Skeletal muscle tissue (tissue), 3 donors: ENCODE measurements at regions not wholly inside any gene's neighbourhood (a gene's known extent, or its start where the extent isn't known, plus 50 kb on each side); places are given as distances from the start of the nearest gene placed in this dataset.
"Not testable (repeated sequence)": the region's sequence is repeated elsewhere in the genome, so short reads cannot be mapped to it uniquely, and the experiment has no call there.

Experiments used
- H3K27ac ChIP-seq: one replicate; pipeline ENCODE4 v1.7.0; 2013; ENCODE audit warnings: mild to moderate bottlenecking, low read depth, low read length, inconsistent platforms
- H3K27me3 ChIP-seq, 3 donors: one replicate each; pipeline ENCODE4 v1.7.0; 2013; ENCODE audit warnings: low read length in 3 of 3; ENCODE audit not compliant: control insufficient read depth in 3 of 3, insufficient read depth in 3 of 3
- H3K36me3 ChIP-seq, 3 donors: one replicate each; pipeline ENCODE4 v1.7.0; 2013; ENCODE audit warnings: low read length in 3 of 3; ENCODE audit not compliant: control insufficient read depth in 3 of 3, insufficient read depth in 3 of 3
- H3K4me1 ChIP-seq, 3 donors: one replicate each; pipeline ENCODE4 v1.7.0; 2013; ENCODE audit warnings: low read length in 3 of 3, mild to moderate bottlenecking in 3 of 3; ENCODE audit not compliant: control insufficient read depth in 3 of 3, insufficient read depth in 3 of 3
- H3K4me3 ChIP-seq, 3 donors: one replicate each; pipeline ENCODE4 v1.7.0; 2013; ENCODE audit warnings: low read length in 3 of 3
- H3K9ac ChIP-seq, 3 donors: one replicate each; pipeline ENCODE4 v1.7.0; 2013; ENCODE audit warnings: low read length in 3 of 3, mild to moderate bottlenecking in 3 of 3, moderate library complexity in 2 of 3, low read depth in 1 of 3
- H3K9me3 ChIP-seq, 3 donors: one replicate each; pipeline ENCODE4 v1.7.0; 2013; ENCODE audit warnings: low read length in 3 of 3; ENCODE audit not compliant: control insufficient read depth in 3 of 3
- donor health status: Osteomylitis.

DNA sequence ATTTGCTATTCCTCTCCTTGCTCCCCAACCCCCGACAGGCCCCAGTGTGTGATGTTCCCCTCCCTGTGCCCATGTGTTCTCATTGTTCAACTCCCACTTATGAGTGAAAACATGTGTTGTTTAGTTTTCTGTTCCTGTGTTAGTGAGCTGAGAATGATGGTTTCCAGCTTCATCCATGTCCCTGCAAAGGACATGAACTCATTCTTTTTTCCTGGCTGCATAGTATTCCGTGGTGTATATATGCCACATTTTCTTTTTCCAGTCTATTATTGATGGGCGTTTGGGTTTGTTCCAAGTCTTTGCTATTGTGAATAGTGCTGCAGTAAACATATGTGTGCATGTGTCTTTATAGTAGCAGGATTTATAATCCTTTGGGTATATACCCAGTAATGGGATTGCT lies 412.1 kb downstream of the DCDC2C start:
- H3K27me3 ChIP-seq, H3K4me1 ChIP-seq, H3K4me3 ChIP-seq, H3K27ac ChIP-seq, H3K9ac ChIP-seq, H3K9me3 ChIP-seq, H3K36me3 ChIP-seq: not testable (repeated sequence)

GRCh38 chr2:4122726-4123125 lies 419.4 kb downstream of the DCDC2C start:
- Histone ChIP-seq H3K4me1 (no peaks in the 10 kb centered on the region), H3K9me3 (no peaks in the 10 kb centered on the region), H3K9ac (no peak overlapping the region), H3K36me3 (no peaks in the 10 kb centered on the region), H3K27ac (no peak overlapping the region), H3K4me3 (no peak overlapping the region), H3K27me3 (no peaks in the 10 kb centered on the region)

- H3K27ac ChIP-seq: no peak overlapping the region
- no peak overlapping the region for H3K4me3 ChIP-seq
- no peak overlapping the region for H3K9ac ChIP-seq
- no peaks in the 10 kb centered on the region for H3K27me3 ChIP-seq
- no peaks in the 10 kb centered on the region for H3K4me1 ChIP-seq
- H3K9me3 ChIP-seq: peaks cover 0 to 5% (median 0%) of the 10 kb centered on the region in 3 donors
- H3K36me3 ChIP-seq: no peaks in the 10 kb centered on the region
Measured at GRCh38 chr2:4130651-4131050, 427.3 kb downstream of the DCDC2C start.

DNA sequence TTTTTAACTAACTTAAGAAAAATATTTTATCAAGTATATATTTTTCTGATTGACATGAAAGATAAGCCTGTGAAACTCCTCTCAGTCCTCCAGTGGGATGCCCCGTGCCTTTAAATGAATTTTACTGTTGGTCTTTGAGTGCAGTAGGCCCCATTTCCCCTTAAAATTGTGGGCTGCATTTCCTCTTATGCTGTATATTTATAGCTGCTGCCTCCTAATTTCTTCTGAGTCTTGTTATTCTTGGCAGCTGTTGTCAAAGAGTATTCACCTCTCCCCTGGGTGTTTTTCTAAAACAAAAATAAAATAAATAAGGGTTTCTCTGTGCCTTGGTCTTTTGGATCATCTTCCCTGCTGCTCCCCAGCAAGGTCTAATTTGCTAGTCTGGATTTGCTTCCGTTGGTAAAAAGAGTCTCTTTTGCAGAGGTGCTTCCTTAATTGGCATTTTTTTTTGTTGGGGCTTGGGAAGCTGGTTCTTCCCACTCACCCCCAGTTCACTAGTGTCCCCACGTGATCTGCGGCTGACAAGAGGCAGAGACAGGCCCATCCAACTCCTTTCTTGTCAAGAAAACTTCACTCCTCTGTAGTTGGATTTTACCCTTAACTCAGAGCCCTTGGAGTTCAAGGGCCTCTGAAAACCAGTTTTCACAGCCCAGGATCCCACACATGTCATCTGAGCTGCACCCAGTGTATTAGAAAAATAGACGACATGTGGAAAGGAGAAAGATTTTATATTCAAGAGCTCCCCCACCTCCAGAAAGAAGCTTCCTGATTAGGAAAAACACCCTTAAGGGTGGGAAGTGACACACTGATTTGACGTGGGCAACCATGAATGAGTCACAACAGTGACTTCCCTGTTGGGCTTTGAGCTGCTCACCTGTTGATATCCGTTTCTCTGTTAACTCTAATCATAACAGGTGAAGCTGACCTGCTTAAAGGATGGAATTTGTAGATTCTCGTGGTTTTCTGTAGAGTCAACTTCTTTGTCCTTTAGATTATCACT lies 431.5 kb downstream of the DCDC2C start:
- H3K4me1 ChIP-seq: no peaks in the 10 kb centered on the region
- H3K27ac ChIP-seq: no peak overlapping the region
- H3K36me3 ChIP-seq: no peaks in the 10 kb centered on the region
- H3K4me3 ChIP-seq: no peak overlapping the region
- H3K9me3 ChIP-seq: peaks cover 0 to 5% (median 0%) of the 10 kb centered on the region in 3 donors
- H3K9ac ChIP-seq: no peak overlapping the region
- no peaks in the 10 kb centered on the region for H3K27me3 ChIP-seq

GRCh38 chr2:4135765-4136164 lies 432.4 kb downstream of the DCDC2C start:
- H3K4me3 ChIP-seq: no peak overlapping the region
- no peaks in the 10 kb centered on the region for H3K4me1 ChIP-seq
- peaks cover 0 to 2% (median 0%) of the 10 kb centered on the region in 3 donors for H3K9me3 ChIP-seq
- no peaks in the 10 kb centered on the region for H3K27me3 ChIP-seq
- no peak overlapping the region for H3K9ac ChIP-seq
- H3K36me3 ChIP-seq: no peaks in the 10 kb centered on the region
- H3K27ac ChIP-seq: no peak overlapping the region

DNA sequence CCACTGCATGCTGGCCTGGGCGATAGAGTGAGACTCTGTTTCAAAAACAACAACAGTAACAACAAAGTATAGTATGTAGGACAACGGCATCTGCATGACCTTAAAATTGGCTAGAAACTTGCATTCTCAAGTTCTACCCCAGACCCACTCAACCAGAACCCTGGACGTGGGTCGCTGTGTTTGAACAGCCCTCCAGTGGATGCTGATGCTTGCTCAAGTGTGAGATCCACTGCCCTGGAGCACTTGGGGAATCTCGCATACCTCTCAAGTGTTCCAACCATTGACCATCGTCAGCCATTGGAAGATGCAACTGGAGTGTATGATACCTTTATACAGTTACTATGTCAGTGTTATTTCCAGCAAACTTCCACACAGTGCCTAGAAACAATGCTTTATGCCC lies 435.9 kb downstream of the DCDC2C start:
- Histone ChIP-seq H3K4me3 (no peak overlapping the region), H3K9me3 (no peaks in the 10 kb centered on the region), H3K27ac (no peak overlapping the region), H3K4me1 (no peaks in the 10 kb centered on the region), H3K9ac (no peak overlapping the region), H3K36me3 (no peaks in the 10 kb centered on the region), H3K27me3 (no peaks in the 10 kb centered on the region)

- H3K9ac ChIP-seq: no peak overlapping the region
Measured at GRCh38 chr2:4139731-4140130, 436.4 kb downstream of the DCDC2C start.

GRCh38 chr2:4140281-4140970 lies 437.1 kb downstream of the DCDC2C start:
- Histone ChIP-seq H3K4me3 (no peak overlapping the region), H3K36me3 (no peaks in the 10 kb centered on the region), H3K9me3 (no peaks in the 10 kb centered on the region), H3K27me3 (no peaks in the 10 kb centered on the region), H3K9ac (no peak overlapping the region), H3K4me1 (no peaks in the 10 kb centered on the region), H3K27ac (no peak overlapping the region)

More at GRCh38 chr2:4139731-4140130, 436.4 kb downstream of the DCDC2C start:
- no peak overlapping the region for H3K27ac ChIP-seq
- no peaks in the 10 kb centered on the region for H3K27me3 ChIP-seq
- no peaks in the 10 kb centered on the region for H3K4me1 ChIP-seq
- H3K36me3 ChIP-seq: no peaks in the 10 kb centered on the region
- H3K4me3 ChIP-seq: no peak overlapping the region
- H3K9me3 ChIP-seq: no peaks in the 10 kb centered on the region

DNA sequence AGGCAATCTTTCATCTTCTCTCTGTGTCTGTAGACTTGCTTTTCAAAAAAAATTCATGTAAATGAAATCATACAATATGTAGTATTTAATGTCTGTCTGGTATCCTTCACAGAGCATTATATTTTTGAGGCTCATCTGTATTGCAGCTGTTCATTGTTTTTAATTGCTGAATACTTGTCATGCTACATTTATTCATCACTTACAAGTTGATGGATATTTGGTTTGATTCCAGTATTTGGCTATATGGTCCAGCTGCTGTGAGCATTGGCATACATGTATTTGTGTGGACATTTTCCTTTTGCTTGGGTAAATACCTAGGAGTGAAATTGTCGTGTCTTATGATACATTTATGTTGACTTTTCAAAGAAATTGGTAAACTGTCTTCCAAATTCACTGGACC lies 441.4 kb downstream of the DCDC2C start:
- no peaks in the 10 kb centered on the region for H3K9me3 ChIP-seq

GRCh38 chr2:4151521-4151920 lies 448.1 kb downstream of the DCDC2C start:
- Histone ChIP-seq H3K9me3 (no peaks in the 10 kb centered on the region), H3K4me1 (no peaks in the 10 kb centered on the region), H3K27ac (no peak overlapping the region), H3K36me3 (no peaks in the 10 kb centered on the region), H3K9ac (no peak overlapping the region), H3K4me3 (no peak overlapping the region), H3K27me3 (no peaks in the 10 kb centered on the region)

More for the DNA sequence above, 441.4 kb downstream of the DCDC2C start:
- H3K4me3 ChIP-seq: no peak overlapping the region
- H3K27ac ChIP-seq: no peak overlapping the region
- H3K27me3 ChIP-seq: no peaks in the 10 kb centered on the region
- no peaks in the 10 kb centered on the region for H3K36me3 ChIP-seq
- no peaks in the 10 kb centered on the region for H3K4me1 ChIP-seq
- H3K9ac ChIP-seq: no peak overlapping the region
